ENCODE measurements at regions not wholly inside any gene's neighbourhood (a gene's known extent, or its start where the extent isn't known, plus 50 kb on each side); places are given as distances from the start of the nearest gene placed in this dataset.

- H3K18ac ChIP-seq (ENCODE audit: low read length), result no peak overlapping the region
- no peaks in the 10 kb centered on the region for H3K79me2 ChIP-seq (ENCODE audit: control insufficient read depth, insufficient read depth, low read length)
- H2BK5ac ChIP-seq (ENCODE audit: low read length), result no peak overlapping the region
- H3K79me1 ChIP-seq (ENCODE audit: low read length), result no peaks in the 10 kb centered on the region
- H3K4me1 ChIP-seq (ENCODE audit: control insufficient read depth, low read depth, low read length), result peaks cover 4% of the 10 kb centered on the region
- H3K56ac ChIP-seq (ENCODE audit: low read length), result no peak overlapping the region
- no peaks in the 10 kb centered on the region for H3K36me3 ChIP-seq (ENCODE audit: control insufficient read depth, insufficient read depth, low read length)
- H4K8ac ChIP-seq (ENCODE audit: low read depth, low read length), result no peak overlapping the region
- no peak overlapping the region for H2BK15ac ChIP-seq (replicated peaks; ENCODE audit: low read depth)
- no peaks in the 10 kb centered on the region for H3K27me3 ChIP-seq (ENCODE audit: insufficient read depth, low read length, poor library complexity)
- no peak overlapping the region for H3K9ac ChIP-seq (ENCODE audit: low read length)
- H3K4ac ChIP-seq (ENCODE audit: low read depth, low read length), result no peak overlapping the region
- no peak overlapping the region for H3K23ac ChIP-seq (ENCODE audit: low read length)
- no peak overlapping the region for H4K5ac ChIP-seq (ENCODE audit: low read length)
- no peak overlapping the region for H2AK5ac ChIP-seq (ENCODE audit: low read length)
- H3K4me2 ChIP-seq (ENCODE audit: low read length), result no peak overlapping the region
- H3K27ac ChIP-seq (ENCODE audit: low read depth, low read length), result no peak overlapping the region
- no peak overlapping the region for H2BK120ac ChIP-seq (ENCODE audit: low read depth, low read length)
- no peak for DNase-seq
- H3K4me3 ChIP-seq (ENCODE audit: low read length), result no peak overlapping the region
Observed at GRCh38 chr13:100817928-100818327, 143.3 kb upstream of the TMTC4 start.

DNA sequence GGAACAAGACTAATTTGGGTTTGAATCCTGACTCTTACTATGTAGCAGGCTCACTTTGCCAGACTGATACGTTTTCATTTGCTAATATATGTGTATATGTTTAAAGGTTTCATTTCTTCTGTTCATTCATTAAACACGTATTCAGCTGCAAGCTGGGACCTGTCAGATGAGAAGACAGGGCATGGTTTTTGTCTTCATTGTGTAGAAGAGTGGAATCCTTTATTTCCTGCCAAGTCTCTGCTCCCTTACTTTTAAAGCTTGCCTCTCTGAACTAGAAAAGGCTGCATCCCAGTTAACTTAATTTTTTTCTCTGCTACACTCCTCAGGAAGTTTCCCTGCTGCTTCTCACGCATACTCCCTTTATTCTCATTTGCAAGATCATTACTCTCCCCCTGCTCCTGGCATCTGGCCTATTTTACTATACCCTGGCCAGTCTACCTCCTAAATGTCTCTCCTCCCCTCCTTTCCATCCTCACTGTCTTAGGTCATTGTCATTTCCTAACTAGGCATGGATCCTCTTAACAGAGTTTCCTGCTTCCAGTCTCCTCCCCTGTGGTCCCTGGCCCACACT, 141.0 kb upstream of the TMTC4 start:
- no CpG with 5 or more reads among the region's 3 CpGs for WGBS (ENCODE audit: extremely low coverage, insufficient coverage, low lambda C conversion rate)
- no peaks in the 10 kb centered on the region for H3K79me2 ChIP-seq (ENCODE audit: control insufficient read depth, insufficient read depth, low read length)

DNA sequence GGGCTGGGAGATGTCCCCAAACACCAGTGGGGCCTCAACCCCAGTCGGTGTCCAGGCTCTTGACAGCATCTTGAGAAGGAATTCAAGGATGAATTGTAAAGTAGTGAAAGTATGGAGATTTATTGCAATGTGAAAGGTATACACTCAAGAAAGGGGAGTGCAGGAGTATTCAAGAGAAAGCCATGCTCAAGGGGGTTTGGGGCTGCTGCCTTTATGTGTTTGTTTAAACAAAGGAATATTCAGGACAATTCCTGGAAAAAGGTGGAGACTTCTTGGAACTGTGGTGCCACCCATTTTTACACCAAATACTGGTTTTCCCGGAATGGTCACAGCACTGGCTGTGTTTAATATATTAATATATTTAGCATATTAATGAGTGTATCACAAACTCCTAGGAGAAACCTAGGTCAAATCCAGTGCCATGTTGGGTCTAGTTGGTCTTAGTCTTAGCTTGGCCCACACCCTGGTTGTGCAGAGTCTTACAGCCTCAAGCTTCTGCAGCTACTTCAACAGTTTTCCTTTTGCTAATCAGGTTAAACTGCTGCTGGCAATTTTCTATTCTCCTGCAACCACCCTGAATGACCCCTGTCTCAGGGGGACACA, 138.5 kb upstream of the TMTC4 start:
- no peaks in the 10 kb centered on the region for H3K79me2 ChIP-seq (ENCODE audit: control insufficient read depth, insufficient read depth, low read length)
- DNase-seq, result no peak
- no peak overlapping the region for H2AK5ac ChIP-seq (ENCODE audit: low read length)
- no peak overlapping the region for H3K56ac ChIP-seq (ENCODE audit: low read length)
- no peak overlapping the region for H3K23ac ChIP-seq (ENCODE audit: low read length)
- no peak overlapping the region for H2BK120ac ChIP-seq (ENCODE audit: low read depth, low read length)
- no peaks in the 10 kb centered on the region for H3K36me3 ChIP-seq (ENCODE audit: control insufficient read depth, insufficient read depth, low read length)
- no peak overlapping the region for H2BK5ac ChIP-seq (ENCODE audit: low read length)
- H4K5ac ChIP-seq (ENCODE audit: low read length), result no peak overlapping the region
- H2BK15ac ChIP-seq (replicated peaks; ENCODE audit: low read depth), result no peak overlapping the region
- peaks cover 4% of the 10 kb centered on the region for H3K4me1 ChIP-seq (ENCODE audit: control insufficient read depth, low read depth, low read length)
- H3K27me3 ChIP-seq (ENCODE audit: insufficient read depth, low read length, poor library complexity), result no peaks in the 10 kb centered on the region
- no peak overlapping the region for H3K27ac ChIP-seq (ENCODE audit: low read depth, low read length)
- H3K9ac ChIP-seq (ENCODE audit: low read length), result no peak overlapping the region
- H3K4ac ChIP-seq (ENCODE audit: low read depth, low read length), result no peak overlapping the region
- no peak overlapping the region for H3K18ac ChIP-seq (ENCODE audit: low read length)
- no peak overlapping the region for H4K8ac ChIP-seq (ENCODE audit: low read depth, low read length)
- no peaks in the 10 kb centered on the region for H3K79me1 ChIP-seq (ENCODE audit: low read length)
- no peak overlapping the region for H3K4me2 ChIP-seq (ENCODE audit: low read length)
- WGBS (ENCODE audit: extremely low coverage, insufficient coverage, low lambda C conversion rate), result no CpG with 5 or more reads among the region's 2 CpGs
- no peak overlapping the region for H3K4me3 ChIP-seq (ENCODE audit: low read length)

More for the DNA sequence above, 141.0 kb upstream of the TMTC4 start:
- no peak overlapping the region for H3K23ac ChIP-seq (ENCODE audit: low read length)
- H2BK5ac ChIP-seq (ENCODE audit: low read length), result no peak overlapping the region
- H3K56ac ChIP-seq (ENCODE audit: low read length), result no peak overlapping the region
- H3K9ac ChIP-seq (ENCODE audit: low read length), result no peak overlapping the region
- DNase-seq, result peak; percentile 53
- H3K27ac ChIP-seq (ENCODE audit: low read depth, low read length), result no peak overlapping the region
- no peaks in the 10 kb centered on the region for H3K36me3 ChIP-seq (ENCODE audit: control insufficient read depth, insufficient read depth, low read length)
- H2BK120ac ChIP-seq (ENCODE audit: low read depth, low read length), result no peak overlapping the region
- H3K18ac ChIP-seq (ENCODE audit: low read length), result no peak overlapping the region
- H3K27me3 ChIP-seq (ENCODE audit: insufficient read depth, low read length, poor library complexity), result no peaks in the 10 kb centered on the region
- no peaks in the 10 kb centered on the region for H3K79me1 ChIP-seq (ENCODE audit: low read length)
- H4K5ac ChIP-seq (ENCODE audit: low read length), result no peak overlapping the region
- H3K4me3 ChIP-seq (ENCODE audit: low read length), result no peak overlapping the region
- no peak overlapping the region for H3K4me2 ChIP-seq (ENCODE audit: low read length)
- H3K4me1 ChIP-seq (ENCODE audit: control insufficient read depth, low read depth, low read length), result peaks cover 4% of the 10 kb centered on the region
- H2AK5ac ChIP-seq (ENCODE audit: low read length), result no peak overlapping the region
- no peak overlapping the region for H3K4ac ChIP-seq (ENCODE audit: low read depth, low read length)
- H2BK15ac ChIP-seq (replicated peaks; ENCODE audit: low read depth), result no peak overlapping the region
- H4K8ac ChIP-seq (ENCODE audit: low read depth, low read length), result no peak overlapping the region

GRCh38 chr13:100811928-100812327, 137.3 kb upstream of the TMTC4 start:
- H3K18ac ChIP-seq (ENCODE audit: low read length), result no peak overlapping the region
- WGBS (ENCODE audit: extremely low coverage, insufficient coverage, low lambda C conversion rate), result no CpG with 5 or more reads among the region's 2 CpGs
- H4K8ac ChIP-seq (ENCODE audit: low read depth, low read length), result no peak overlapping the region
- no peaks in the 10 kb centered on the region for H3K79me1 ChIP-seq (ENCODE audit: low read length)
- H3K27ac ChIP-seq (ENCODE audit: low read depth, low read length), result no peak overlapping the region
- no peak overlapping the region for H2BK5ac ChIP-seq (ENCODE audit: low read length)
- no peak overlapping the region for H3K4me3 ChIP-seq (ENCODE audit: low read length)
- H2AK5ac ChIP-seq (ENCODE audit: low read length), result no peak overlapping the region
- H3K4me1 ChIP-seq (ENCODE audit: control insufficient read depth, low read depth, low read length), result peaks cover 4% of the 10 kb centered on the region
- H3K79me2 ChIP-seq (ENCODE audit: control insufficient read depth, insufficient read depth, low read length), result no peaks in the 10 kb centered on the region
- no peak overlapping the region for H2BK120ac ChIP-seq (ENCODE audit: low read depth, low read length)
- H4K5ac ChIP-seq (ENCODE audit: low read length), result no peak overlapping the region
- DNase-seq, result no peak
- H3K56ac ChIP-seq (ENCODE audit: low read length), result no peak overlapping the region
- no peak overlapping the region for H3K9ac ChIP-seq (ENCODE audit: low read length)
- H3K4me2 ChIP-seq (ENCODE audit: low read length), result no peak overlapping the region
- H3K4ac ChIP-seq (ENCODE audit: low read depth, low read length), result no peak overlapping the region
- no peak overlapping the region for H3K23ac ChIP-seq (ENCODE audit: low read length)
- H3K36me3 ChIP-seq (ENCODE audit: control insufficient read depth, insufficient read depth, low read length), result no peaks in the 10 kb centered on the region
- H2BK15ac ChIP-seq (replicated peaks; ENCODE audit: low read depth), result no peak overlapping the region
- H3K27me3 ChIP-seq (ENCODE audit: insufficient read depth, low read length, poor library complexity), result no peaks in the 10 kb centered on the region

DNA sequence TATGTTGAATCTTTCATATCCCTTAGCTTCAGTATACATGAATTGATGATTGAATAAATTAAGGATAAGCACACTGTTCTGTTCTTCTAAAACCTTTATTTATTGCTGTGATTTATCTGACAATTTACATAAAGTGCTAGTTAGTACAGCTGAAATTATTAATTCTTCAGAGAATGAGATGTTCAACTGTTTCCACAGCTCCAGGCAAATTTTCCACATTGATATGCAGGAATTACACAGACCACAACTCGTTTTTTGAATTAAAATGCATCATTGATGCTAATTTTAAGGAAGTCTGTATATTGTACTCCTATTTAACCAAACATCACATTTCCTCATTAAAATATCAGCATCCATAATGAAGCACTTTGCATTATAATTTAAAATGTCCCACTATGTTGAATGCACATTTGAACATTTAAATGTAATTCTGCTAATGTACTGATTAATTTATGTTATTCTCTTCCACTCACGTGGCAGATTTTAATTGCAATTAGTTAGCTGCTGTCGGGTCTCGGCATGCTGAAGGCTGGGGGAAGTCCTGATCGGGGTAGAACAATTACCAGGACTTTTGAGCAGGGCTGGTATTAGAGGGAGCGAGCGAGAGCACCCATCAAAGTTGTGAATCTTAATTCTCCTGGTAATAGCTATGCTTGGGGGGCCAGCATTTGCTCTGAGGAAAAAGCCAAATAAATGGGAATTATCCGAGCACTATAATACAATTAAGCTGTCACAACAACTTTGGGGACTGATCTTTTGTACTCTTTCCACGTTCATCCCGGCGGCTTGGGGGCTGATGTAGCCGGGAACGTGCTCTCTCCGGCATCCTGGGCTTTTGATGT, 136.7 kb upstream of the TMTC4 start:
- Histone ChIP-seq H3K18ac (ENCODE audit: low read length) (no peak overlapping the region), H3K4me1 (ENCODE audit: control insufficient read depth, low read depth, low read length) (peaks cover 4% of the 10 kb centered on the region), H3K27me3 (ENCODE audit: insufficient read depth, low read length, poor library complexity) (no peaks in the 10 kb centered on the region), H3K36me3 (ENCODE audit: control insufficient read depth, insufficient read depth, low read length) (no peaks in the 10 kb centered on the region), H3K4ac (ENCODE audit: low read depth, low read length) (no peak overlapping the region), H3K27ac (ENCODE audit: low read depth, low read length) (no peak overlapping the region), H2BK5ac (ENCODE audit: low read length) (no peak overlapping the region), H3K9ac (ENCODE audit: low read length) (no peak overlapping the region), H2BK15ac (replicated peaks; ENCODE audit: low read depth) (no peak overlapping the region), H2AK5ac (ENCODE audit: low read length) (no peak overlapping the region), H3K4me2 (ENCODE audit: low read length) (no peak overlapping the region), H4K8ac (ENCODE audit: low read depth, low read length) (no peak overlapping the region), H4K5ac (ENCODE audit: low read length) (no peak overlapping the region), H3K79me2 (ENCODE audit: control insufficient read depth, insufficient read depth, low read length) (no peaks in the 10 kb centered on the region), H3K79me1 (ENCODE audit: low read length) (no peaks in the 10 kb centered on the region), H3K56ac (ENCODE audit: low read length) (no peak overlapping the region), H3K4me3 (ENCODE audit: low read length) (no peak overlapping the region), H2BK120ac (ENCODE audit: low read depth, low read length) (no peak overlapping the region), H3K23ac (ENCODE audit: low read length) (no peak overlapping the region)
- WGBS (ENCODE audit: extremely low coverage, insufficient coverage, low lambda C conversion rate), result no CpG with 5 or more reads among the region's 14 CpGs
- no peak for DNase-seq

Data from mesendoderm (in vitro differentiated cells).